K562 (cell line): ENCODE measurements at regions not wholly inside any gene's neighbourhood (a gene's known extent, or its start where the extent isn't known, plus 50 kb on each side); places are given as distances from the start of the nearest gene placed in this dataset.

Experiments used
- CTCF ChIP-seq, 3 experiments: IDR thresholded peaks in 2 of 3; conservative IDR thresholded peaks in 1 of 3; 2 replicates each; pipeline ENCODE4 v1.5.1; 2011 to 2012; ENCODE audit warnings: low read length in 3 of 3, mild to moderate bottlenecking in 3 of 3, control low read depth in 2 of 3, improper control_type of control experiment in 1 of 3, inconsistent platforms in 1 of 3, low read depth in 1 of 3, mixed read lengths in 1 of 3, moderate library complexity in 1 of 3; ENCODE audit not compliant: insufficient read depth in 2 of 3
- RFX7 ChIP-seq: fragments of 250-450 bp; sonication (Bioruptor Pico); IDR thresholded peaks from 2 replicates; pipeline ENCODE4 v1.5.1; 2021; ENCODE audit warnings: mild to moderate bottlenecking

- no peak for TF ChIP-seq CTCF (IDR thresholded peaks at IDR 0.05 in 2 of 3, conservative IDR thresholded peaks at IDR 0.05 in 1 of 3; ENCODE audit: insufficient read depth in 2 of 3, low read depth in 1 of 3, low read length in 3 of 3)
- TF ChIP-seq RFX7 (CRISPR knock-in tag) = no peak
Measured at GRCh38 chr1:73859227-73859626, 338.7 kb downstream of the LRRIQ3 start.
